IPS-NIHi11 (cell line): ENCODE measurements at regions not wholly inside any gene's neighbourhood (a gene's known extent, or its start where the extent isn't known, plus 50 kb on each side); places are given as distances from the start of the nearest gene placed in this dataset.

Experiments
- DNase-seq: peaks from one replicate; pipeline ENCODE4 v3.0.0; 2012; ENCODE audit warnings: mixed read lengths, low spot score

GRCh38 chr17:81345228-81346089, 49.8 kb upstream of the BAHCC1 start:
- peak; percentile 75 for DNase-seq
